Cardiac muscle cell (in vitro differentiated cells and primary cell): ENCODE measurements at regions not wholly inside any gene's neighbourhood (a gene's known extent, or its start where the extent isn't known, plus 50 kb on each side); places are given as distances from the start of the nearest gene placed in this dataset.

ENCODE experiments used
- DNase-seq, 2 donors: peaks; one replicate each; pipeline versions ENCODE4 v3.0.0 to v3.0.0-alpha.2; 2010 to 2017; ENCODE audit warnings: low read depth in 1 of 2, low spot score in 1 of 2
- H3K27ac ChIP-seq: fragments of 200-600 bp; sonication (generic); 2 replicates; pipeline ENCODE4 v1.5.1; 2016
- H3K27me3 ChIP-seq: fragments of 200-600 bp; sonication (generic); 2 replicates; pipeline ENCODE4 v1.6.0; 2016; ENCODE audit warnings: control low read depth
- H3K36me3 ChIP-seq: fragments of 200-600 bp; sonication (generic); 2 replicates; pipeline ENCODE4 v1.5.1; 2016; ENCODE audit warnings: control low read depth
- H3K4me1 ChIP-seq: fragments of 200-600 bp; sonication (generic); 2 replicates; pipeline ENCODE4 v1.8.1; 2017; ENCODE audit warnings: low read depth, mild to moderate bottlenecking, mixed run types
- H3K4me3 ChIP-seq: fragments of 200-600 bp; sonication (generic); 2 replicates; pipeline ENCODE4 v1.5.1; 2016; ENCODE audit warnings: mild to moderate bottlenecking
- H3K9me3 ChIP-seq: fragments of 200-600 bp; sonication (generic); 2 replicates; pipeline ENCODE4 v1.5.1; 2017; ENCODE audit warnings: low read depth, mild to moderate bottlenecking, control low read depth
- TF ChIP-seq, protein P1 (sequence below): IDR thresholded peaks from 2 replicates; pipeline ENCODE4 v1.5.1; 2012; ENCODE audit warnings: low read depth, mild to moderate bottlenecking, low read length

DNA sequence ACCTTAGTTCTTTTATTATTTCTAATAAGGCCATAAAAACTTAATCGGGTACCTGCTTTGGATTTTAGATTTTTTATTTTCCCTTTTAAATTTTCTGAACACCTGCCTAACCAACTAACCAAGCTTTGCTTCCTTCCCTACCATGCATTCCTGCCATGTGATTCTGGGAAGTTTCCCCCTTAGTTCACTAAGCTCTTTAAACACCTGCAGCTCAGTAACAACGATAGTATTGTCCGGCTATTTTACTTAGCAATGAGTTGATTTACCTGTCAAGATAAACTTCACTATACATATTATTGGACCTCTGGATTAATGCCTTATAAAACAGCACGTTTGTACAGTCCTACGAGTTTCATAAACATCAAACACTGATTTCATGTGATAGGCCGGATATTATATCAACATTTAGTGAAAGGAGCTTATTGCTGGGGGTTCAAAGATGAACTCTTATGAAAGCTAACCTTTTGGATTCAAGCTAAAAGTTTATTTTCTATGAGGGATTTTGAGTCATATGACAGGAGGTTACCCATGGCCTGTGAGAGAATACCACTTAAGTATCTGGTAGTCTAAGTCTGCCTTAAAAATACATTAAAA, 81.0 kb upstream of the STARD13 start:
- TF ChIP-seq, protein P1, sequence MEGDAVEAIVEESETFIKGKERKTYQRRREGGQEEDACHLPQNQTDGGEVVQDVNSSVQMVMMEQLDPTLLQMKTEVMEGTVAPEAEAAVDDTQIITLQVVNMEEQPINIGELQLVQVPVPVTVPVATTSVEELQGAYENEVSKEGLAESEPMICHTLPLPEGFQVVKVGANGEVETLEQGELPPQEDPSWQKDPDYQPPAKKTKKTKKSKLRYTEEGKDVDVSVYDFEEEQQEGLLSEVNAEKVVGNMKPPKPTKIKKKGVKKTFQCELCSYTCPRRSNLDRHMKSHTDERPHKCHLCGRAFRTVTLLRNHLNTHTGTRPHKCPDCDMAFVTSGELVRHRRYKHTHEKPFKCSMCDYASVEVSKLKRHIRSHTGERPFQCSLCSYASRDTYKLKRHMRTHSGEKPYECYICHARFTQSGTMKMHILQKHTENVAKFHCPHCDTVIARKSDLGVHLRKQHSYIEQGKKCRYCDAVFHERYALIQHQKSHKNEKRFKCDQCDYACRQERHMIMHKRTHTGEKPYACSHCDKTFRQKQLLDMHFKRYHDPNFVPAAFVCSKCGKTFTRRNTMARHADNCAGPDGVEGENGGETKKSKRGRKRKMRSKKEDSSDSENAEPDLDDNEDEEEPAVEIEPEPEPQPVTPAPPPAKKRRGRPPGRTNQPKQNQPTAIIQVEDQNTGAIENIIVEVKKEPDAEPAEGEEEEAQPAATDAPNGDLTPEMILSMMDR, result no peak
- Histone ChIP-seq H3K9me3 (no peaks in the 10 kb centered on the region), H3K36me3 (no peaks in the 10 kb centered on the region), H3K4me1 (no peaks in the 10 kb centered on the region), H3K27ac (no peak overlapping the region), H3K4me3 (no peak overlapping the region), H3K27me3 (no peaks in the 10 kb centered on the region)
- DNase-seq, result no peak

DNA sequence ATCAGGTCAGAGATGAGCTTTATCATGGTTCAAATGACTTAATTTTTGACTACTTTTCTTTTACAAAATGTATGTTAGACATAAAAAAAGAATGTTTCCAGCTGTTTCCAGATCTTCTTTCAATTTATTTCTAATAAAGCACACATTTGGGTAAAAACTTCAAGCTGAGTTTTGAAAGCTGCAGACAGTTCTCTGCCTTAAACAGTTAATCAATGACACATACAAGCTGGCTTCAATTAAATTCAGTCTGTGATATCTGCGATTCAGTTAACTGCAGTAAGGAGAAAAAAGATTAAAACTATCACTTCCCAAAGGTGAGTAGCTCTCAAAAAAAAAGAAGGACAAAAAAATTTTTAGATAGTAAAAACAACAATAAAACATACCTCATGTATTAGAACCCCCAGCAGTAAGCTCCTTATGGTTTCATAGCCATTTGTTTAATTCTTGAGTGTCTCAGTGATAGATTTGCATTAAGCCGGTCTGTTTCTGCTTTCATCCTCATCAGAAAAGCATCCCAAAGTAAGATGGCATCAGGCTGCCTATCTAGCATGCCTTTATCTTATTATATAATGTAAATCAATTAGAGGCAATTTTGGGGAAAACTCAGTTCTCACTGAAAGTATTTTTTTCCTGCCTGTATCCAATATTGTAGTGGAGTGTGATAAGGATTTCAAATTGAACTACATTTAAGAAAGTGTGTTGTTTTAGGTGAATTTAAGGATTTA, 81.8 kb upstream of the STARD13 start:
- H3K4me3 ChIP-seq, result no peak overlapping the region
- DNase-seq, result no peak
- H3K9me3 ChIP-seq, result no peaks in the 10 kb centered on the region
- H3K4me1 ChIP-seq, result no peaks in the 10 kb centered on the region
- H3K27ac ChIP-seq, result no peak overlapping the region
- no peaks in the 10 kb centered on the region for H3K36me3 ChIP-seq
- H3K27me3 ChIP-seq, result no peaks in the 10 kb centered on the region
- TF ChIP-seq, protein P1, result no peak

DNA sequence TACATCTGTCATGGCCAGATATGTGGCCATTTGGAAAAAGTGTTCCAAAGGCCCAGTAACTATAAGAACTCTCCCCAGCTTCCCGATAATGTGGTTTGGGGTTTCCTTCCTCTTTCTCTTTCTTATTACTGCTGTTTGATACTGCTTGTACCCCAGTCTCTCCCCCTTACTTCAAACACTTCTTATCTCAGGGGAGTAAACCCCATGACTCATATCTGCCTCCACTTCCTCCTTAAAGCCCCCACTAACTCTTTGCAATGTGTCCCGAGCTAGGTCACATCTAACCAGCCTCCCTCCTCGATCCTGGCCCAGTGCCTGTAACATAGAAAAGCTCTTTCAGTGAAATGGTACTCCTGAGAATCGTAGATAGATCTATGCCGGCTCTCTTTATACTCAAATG, 82.4 kb upstream of the STARD13 start:
- no peaks in the 10 kb centered on the region for H3K9me3 ChIP-seq
- no peak overlapping the region for H3K4me3 ChIP-seq
- DNase-seq, result peak in 1 of 2 donors; percentile 21
- H3K27ac ChIP-seq, result no peak overlapping the region
- no peaks in the 10 kb centered on the region for H3K4me1 ChIP-seq
- no peaks in the 10 kb centered on the region for H3K27me3 ChIP-seq
- TF ChIP-seq, protein P1, result no peak
- H3K36me3 ChIP-seq, result no peaks in the 10 kb centered on the region

DNA sequence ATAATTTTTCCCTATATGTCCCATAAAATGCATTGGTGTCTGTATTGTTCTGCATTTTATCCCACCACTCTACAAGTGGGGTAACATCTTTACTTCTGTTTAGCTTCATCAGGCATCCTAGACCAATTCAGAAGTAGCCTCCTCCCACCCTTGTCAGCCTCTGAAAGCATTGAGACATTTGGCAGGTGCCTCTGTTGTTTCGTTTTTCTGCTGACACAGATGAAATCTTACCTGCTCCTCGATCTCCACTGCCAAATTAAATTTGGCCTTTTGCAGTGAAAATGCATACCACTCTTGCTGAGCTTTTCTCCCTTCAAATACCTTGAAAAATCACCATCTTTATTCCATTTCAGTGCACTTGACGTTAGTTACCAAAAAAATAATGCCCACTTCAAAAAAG, 83.5 kb upstream of the STARD13 start:
- DNase-seq, result no peak
- H3K36me3 ChIP-seq, result no peaks in the 10 kb centered on the region
- no peaks in the 10 kb centered on the region for H3K27me3 ChIP-seq
- no peaks in the 10 kb centered on the region for H3K4me1 ChIP-seq
- TF ChIP-seq, protein P1, result no peak
- H3K27ac ChIP-seq, result no peak overlapping the region
- H3K4me3 ChIP-seq, result no peak overlapping the region
- no peaks in the 10 kb centered on the region for H3K9me3 ChIP-seq

DNA sequence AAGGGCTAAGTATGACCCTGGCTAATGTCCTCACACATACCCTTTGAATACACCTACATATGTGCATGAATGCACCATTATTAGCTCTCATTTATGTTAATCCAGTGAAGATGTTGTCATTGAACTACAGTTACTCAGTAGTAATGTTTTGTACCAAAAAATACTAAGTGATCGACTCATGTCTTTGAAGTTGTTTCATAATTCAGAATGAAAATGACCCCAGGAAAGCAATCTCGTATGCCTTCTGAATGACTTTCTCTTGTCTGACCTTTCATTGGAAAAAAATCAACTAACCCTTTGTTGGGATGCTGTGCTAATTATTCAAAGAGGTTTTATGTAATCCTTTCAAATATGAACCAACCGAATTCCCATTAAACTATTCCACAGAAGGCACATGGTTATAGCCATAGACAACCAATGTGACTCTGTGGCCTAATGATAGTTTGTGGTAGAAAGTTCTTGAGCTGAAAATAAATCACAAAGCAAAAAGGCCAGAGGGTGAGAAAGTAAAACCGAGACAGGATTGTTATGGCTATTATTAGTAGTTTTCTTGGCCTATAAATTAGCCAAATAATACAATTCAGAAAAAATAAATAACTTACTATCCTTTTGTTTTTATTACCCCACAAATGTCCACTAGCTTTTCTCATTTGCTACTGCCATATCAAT, 86.8 kb upstream of the STARD13 start:
- Histone ChIP-seq H3K36me3 (no peaks in the 10 kb centered on the region), H3K27ac (no peak overlapping the region), H3K27me3 (no peaks in the 10 kb centered on the region), H3K4me3 (no peak overlapping the region), H3K4me1 (no peaks in the 10 kb centered on the region), H3K9me3 (no peaks in the 10 kb centered on the region)
- TF ChIP-seq, protein P1, result no peak
- no peak for DNase-seq
